ENCODE measurements at regions not wholly inside any gene's neighbourhood (a gene's known extent, or its start where the extent isn't known, plus 50 kb on each side); places are given as distances from the start of the nearest gene placed in this dataset.
"Not testable (repeated sequence)": the region's sequence is repeated elsewhere in the genome, so short reads cannot be mapped to it uniquely, and the experiment has no call there.

DNA sequence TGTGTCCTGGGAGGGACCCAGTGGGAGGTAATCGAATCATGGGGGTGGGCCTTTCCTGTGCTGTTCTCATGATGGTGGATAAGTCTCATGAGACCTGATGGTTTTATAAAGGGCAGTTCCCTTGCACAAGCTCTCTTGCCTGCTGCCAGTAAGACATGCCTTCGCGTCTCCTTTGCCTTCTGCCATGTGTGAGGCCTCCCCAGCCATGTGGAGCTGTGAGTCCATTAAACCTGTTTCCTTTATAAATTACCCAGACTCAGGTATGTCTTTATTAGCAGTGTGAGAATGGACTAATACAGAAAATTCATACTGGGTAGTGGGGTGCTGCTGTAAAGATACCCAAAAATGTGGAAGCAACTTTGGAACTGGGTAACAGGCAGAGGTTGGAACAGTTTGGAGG lies 300.0 kb upstream of the ZFP42 start:
- not testable (repeated sequence) for DNase-seq

DNA sequence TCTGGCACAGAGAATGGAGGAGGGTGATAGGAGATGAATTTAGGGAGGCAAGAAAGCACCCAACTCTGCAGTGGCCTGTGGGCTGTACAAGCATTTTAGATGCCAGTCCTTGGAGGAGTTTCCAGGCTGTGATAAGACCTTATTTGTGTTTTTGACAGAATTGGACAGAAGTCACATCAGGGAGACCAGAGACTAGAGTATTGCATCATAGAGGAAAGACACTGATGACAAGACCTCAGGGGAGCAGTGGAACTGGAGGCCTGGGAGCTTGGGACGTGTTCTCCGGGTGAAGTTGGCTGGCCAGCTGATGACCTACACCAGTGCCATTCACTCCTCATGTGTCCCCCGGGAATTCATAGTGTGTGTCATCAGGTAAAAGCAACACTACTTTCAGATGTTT lies 284.0 kb upstream of the ZFP42 start:
- DNase-seq = peak; percentile 14

DNA sequence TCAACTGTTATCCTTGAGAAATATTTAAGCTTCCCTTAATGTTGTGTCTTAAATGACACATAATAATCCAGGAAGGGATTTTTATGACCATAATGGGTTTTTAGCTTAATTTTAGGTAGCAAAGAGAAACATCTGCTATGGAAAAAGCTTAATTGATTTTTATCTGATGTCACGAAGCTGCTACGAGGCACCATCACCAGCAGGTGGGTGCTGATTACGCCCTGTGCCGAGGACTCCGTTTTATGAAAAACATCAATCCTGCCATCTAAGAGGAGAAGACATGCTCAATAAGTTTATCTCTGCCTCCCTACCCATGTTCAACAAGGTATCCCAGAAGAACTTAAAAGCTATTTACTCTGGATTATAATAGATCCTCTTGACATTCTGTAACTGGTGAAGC lies 280.6 kb upstream of the ZFP42 start:
- no peak for DNase-seq

DNA sequence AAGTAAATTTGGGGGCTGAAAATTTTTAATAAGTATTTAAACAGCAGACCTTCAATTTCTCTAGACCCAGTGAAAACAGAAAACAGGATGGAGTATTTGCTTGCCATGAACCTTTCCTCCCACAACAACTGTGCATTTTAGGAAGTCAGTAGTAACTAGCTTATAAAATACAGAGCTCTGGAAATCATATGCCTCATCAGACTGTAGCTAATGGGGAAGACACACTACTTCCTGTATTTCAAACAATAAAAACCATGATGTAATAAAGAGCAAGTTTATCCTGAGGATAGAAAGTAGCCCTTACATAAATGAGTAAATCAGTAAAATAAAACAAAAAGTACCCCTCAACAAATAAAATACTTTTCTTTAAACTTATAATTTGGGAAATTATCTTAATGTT lies 280.1 kb upstream of the ZFP42 start:
- peak; percentile 7 for DNase-seq

DNA sequence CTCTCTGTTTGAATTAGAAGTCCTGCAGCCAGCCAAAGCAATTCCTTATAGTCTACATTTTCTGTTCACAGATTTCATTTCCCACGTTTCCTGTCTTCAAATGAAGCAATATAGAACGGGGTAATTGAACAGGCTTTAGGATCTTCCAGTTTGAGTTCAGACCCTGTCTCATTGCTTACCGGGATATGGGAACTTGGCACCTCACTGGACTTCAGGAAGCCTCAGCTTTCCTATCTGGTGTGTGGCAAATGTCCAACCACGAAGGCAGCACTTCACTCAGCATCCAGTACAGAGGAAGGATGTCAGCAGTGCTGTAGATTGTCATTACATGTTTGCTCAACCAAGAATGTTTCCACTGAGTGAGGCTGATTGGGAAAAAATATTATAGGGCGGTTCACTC lies 271.1 kb upstream of the ZFP42 start:
- DNase-seq = no peak

DNA sequence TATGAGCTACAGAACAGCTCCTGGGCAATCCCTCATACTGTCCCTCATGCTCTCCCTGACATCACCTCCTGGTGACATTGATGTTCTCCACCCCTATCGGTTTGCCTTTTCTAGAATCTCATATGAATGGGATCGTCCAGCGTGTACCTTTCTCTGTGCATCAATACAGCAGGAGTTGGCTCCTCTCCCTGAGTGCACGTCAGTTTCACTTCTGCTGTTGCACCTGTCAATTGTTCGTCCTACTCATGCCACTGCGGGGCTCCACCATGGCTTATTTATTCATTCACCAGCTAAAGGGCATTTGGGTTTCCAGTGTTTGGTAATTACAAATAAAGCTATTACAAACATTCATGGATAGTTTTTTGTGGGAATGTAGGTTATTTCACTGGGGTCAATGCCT lies 269.1 kb upstream of the ZFP42 start:
- DNase-seq = no peak

DNA sequence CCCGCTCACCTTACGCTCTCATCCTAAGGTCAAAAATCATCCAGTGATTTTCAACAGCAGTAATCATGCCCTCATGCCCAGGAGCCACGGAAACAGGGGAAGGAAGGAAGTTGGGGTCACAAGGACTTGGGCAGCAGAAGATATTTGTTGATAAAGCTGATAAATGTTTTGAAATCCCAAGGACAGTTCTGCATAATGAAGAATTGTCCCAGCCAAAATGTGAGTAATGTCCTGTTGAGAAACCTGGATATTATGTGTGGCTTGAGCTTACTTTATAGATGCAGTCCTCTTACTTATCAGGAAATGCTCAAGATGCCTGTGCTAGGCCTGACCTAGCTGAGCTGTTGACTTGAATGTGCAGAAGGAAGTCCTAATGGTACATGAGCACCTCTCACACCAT lies 263.0 kb upstream of the ZFP42 start:
- DNase-seq = no peak

DNA sequence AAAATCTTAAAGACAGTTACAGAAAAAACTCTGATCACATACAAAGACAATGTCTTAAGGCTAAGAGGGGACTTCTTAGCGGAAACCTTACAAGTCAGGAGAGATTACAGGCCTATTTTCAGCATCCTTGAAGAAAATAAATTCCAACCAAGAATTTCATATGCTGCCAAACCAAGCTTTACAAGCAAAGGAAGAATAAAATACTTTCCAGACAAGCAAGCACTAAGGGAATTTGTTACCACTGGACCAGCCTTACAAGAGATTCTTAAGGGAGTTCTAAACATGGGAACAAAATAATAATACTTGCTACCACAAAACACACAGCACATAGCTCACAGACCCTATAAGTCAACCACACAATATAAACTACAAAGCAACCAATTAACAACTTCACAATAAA lies 255.8 kb upstream of the ZFP42 start:
- DNase-seq = no peak

DNA sequence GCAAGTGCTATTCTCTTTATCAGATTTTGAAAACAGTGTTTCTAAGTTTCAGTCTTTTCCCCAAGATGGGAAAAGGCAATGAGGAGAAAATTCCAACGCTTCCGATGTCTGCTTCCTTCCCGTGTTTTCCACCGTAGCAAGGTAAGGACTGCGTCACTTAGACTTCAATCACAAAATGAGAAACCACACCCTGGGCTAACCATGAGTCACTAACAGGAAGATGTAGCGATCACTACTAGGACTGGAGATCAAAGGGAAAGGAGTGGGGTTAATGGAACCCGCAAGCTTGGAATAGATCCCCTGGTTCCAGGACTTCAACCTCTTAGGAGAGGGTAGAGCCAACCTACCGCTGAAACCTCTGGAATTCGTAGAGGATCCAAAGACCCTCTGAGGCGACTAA lies 250.7 kb upstream of the ZFP42 start:
- DNase-seq = no peak

DNA sequence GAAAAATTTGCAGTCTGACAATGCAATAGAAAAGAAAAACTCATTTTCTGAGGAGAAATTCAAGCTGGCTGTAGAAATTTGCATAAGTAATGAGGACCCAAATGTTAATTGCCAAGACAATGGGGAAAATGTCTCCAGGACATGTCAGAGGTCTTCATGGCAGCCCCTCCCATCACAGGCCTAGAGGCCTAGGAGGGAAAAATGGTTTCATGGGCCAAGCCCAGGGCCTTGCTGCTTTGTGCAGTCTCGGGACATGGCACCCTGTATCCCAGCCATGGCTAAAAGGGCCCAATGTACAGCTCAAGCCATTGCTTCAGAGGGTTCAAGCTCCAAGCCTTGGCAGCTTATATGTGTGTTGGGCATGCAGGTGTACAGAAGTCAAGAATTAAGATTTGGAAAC lies 244.9 kb upstream of the ZFP42 start:
- not testable (repeated sequence) for DNase-seq

DNA sequence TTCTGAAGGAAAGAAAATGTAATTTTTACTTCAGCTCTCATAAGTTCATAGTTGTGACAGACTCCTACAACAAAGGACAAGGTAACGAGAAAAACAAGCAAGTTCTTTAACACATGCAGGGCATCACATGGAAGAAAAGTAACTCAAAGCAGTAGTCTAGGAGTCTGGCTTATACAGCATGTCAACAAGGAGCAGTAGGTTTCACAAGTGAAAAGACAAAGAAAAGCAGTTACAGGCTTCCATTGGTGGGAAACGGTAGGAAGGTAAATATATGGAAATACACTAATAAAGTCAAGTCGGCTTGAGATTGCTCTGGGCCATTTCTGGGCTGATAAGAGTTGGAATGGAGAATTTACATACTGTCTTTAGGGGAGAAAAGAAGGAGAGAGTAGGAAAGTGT lies 228.4 kb upstream of the ZFP42 start:
- DNase-seq = no peak

DNA sequence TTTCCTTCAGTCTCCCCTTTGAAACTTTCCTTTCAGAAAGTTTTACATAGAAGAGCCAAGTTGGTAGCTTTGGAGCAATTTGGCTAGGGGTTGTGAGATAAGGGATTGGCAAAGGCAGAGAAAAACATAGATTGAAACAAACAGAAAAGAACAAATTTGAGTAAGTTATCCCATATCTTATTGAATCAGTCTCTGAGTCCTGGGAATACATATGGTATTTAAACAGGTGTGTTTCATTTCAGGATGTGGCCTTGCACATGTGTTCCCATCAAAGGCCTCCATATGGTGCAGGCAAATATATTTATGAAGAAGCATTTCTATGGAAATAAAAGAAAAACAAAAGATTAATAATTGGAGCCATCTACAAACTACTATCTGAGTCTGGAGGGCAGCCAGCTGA lies 227.9 kb upstream of the ZFP42 start:
- no peak for DNase-seq

DNA sequence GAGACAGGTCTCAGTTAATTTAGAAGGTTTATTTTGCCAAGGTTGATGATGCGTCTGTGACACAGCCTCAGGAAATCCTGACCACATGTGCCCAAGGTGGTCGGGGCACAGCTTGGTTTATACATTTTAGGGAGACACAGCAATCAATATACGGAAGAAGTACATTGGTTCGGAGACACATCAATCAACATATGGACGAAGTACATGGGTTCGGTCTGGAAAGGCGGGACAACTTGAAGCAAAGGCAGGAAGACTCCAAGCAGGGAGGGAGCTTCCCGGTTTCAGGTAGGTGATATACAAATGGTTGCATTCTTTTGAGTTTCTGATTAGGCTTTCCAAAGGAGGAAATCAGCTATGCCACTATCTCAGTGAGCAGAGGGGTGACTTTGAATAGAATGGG lies 225.2 kb upstream of the ZFP42 start:
- no peak for DNase-seq

DNA sequence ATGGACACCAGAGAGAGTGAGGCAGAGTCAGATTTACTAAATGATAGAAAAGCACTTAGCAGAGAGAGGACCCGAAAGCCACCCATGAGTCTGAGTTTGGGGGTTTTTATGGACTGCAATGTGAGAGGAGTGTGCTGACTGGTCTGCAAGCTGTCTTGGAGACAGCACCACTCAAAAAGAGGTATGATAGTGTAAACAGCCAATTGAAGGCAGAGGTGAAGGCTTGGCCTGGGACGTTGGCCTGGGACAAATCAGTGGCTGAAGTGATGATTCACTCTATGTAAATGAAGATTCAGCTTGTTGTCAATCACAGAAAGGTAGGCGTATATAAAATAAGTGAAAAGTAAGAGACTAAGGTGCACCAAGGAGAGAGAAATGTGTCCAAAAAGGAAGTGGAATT lies 217.6 kb upstream of the ZFP42 start:
- no peak for DNase-seq

DNA sequence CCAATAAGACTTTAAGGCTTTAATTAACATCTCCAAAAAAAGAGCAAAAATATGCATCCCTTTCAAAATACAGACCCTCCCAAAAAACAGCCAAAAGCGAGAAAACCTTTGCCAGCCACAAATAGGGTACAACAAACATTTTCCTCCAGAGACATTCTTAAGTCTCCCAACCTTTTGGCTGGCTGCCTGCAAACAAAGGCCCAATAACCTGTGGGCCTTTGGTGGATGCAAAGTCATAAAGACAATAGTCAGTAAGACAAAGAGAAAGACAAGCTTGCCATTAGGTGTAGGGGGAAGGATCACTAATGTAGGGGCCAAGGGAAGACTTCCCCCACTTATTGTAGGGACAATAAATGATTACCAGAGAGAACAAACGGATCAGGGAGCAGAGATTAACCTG lies 215.5 kb upstream of the ZFP42 start:
- no peak for DNase-seq

DNA sequence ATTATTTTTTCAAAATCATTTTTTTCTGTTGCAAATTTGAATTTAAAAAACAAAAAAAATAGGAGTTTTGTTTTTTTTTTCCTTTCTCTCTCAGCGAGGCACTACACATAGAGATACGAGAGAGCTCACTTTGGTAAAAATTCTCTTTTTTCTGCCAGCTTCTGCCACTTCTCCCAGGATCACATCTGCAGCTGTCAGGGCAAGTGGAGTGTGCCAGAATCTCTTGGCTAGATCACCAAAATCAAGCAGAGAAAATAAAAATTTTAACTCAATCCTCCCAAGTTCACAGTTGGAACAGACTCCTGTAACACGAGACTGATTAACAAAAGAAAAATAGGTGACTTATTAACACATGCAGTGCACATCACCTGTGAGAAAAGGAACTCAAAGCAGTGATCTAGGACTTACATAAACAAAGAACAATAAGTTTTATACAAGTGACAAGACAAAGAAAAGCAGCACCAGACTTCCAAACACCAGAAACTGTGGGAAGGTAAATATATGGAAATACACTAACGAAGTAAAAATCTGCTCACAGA lies 213.2 kb upstream of the ZFP42 start:
- no peak for DNase-seq

DNA sequence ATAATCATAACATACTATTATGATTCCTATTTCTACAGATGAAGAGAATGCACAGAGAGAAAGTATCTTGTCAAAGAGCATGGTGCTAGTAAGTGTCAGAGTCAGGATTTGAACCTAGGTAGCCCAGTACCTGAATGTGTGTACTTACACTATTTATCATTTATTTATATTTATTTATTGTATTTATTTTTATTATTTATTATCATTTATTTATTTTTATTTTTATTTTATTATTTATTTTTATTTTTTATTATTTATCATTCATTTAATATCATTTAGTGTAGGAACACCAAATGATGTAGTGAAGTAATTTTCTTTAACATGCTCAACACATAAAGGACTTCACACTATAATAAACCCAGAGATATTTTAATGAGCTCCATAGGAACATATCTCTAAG lies 209.4 kb upstream of the ZFP42 start:
- DNase-seq = no peak

DNA sequence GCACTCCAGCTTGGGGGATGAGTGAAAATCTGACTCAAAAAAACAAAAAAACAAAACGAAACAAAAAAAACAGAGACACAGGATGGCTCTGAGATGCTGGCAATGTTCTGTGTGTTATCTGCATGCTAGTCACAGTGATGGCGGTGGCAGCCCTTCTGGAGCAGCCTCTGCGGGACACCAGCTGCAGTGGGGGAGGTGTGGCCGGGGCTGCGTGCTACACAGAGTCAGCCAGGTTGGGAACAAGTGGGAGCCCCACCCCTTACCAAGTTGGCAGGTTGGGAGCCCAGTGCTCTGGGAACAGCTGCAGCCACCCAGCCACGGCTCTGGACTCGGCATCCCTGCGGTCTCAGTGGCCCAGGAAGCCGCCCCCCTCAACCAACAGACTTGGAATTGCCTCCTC lies 206.5 kb upstream of the ZFP42 start:
- no peak for DNase-seq

DNA sequence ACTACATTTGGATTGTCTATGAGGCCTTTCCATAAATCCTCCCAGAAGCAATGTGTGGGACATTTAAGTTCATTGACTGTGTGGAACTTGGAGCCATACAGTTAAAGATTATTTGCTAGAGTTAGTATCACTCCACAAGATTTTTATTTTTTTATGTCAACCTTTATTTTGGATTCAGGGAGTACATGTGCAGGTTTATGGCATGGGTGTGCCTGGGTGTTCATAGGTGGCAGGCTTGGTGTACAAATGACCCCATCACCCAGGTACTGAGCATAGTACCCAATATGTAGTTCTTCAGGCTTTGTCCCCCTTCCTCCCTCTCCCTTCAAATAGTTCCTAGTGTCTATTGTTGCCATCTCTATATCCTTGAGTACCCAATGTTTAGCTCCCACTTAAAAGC lies 199.8 kb upstream of the ZFP42 start:
- DNase-seq = no peak

DNA sequence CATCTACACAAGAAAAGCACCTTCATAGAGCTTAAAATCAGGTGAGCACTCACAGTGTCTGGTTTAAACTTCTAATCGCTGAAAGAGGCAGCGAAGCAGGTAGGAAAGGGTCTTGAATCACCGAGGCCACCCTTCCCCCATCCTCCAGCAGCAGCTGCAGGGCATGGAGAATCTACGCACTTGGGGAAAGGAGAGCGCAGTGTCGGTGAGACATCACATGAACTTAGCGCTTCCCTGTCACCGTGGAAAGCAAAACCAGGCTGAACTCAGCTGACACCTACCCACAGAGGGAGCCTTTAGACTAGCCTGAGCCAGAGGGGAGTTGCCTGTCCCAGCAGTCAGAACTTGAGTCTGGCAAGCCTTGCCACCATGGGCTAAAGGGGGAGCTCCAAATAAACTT lies 197.2 kb upstream of the ZFP42 start:
- DNase-seq = no peak

DNA sequence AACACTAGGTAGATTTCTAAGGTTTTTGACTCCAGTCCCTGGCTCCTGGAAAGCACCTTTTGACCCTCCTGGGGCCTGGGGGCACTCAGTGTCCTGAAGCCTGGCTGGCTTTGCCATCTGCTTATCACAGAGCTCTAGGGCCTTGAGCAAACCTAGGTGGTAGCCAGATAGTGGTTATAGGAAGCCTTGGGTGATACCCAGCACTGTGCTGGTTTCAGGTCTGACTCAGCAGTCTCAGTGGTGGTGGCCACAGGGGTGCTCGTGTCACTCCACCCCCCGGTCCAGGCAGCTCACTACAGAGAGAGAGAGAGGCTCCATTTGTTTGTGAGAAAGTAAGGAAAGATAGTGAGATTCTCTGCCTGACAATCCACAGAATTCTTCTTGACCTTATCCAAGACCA lies 195.8 kb upstream of the ZFP42 start:
- no peak for DNase-seq

DNA sequence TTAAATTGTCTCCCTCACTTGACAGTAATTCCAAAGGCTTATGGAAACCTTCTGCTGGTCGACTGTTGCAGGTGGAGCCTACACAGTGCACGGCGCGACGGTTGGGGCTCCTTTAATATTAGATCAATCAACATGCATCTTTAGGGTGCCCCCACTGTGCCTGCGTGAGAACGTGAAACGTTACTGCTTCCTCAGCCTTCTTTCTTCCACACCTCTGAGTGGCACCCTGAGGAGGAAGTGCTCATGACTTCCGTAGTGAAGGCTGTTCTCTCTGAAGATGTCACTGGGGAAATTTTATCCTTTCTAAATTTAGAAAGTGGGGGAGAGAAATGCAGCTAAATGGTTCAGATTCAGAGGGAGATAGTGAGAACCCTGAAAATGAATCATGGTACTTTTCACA lies 184.0 kb upstream of the ZFP42 start:
- DNase-seq = no peak

DNA sequence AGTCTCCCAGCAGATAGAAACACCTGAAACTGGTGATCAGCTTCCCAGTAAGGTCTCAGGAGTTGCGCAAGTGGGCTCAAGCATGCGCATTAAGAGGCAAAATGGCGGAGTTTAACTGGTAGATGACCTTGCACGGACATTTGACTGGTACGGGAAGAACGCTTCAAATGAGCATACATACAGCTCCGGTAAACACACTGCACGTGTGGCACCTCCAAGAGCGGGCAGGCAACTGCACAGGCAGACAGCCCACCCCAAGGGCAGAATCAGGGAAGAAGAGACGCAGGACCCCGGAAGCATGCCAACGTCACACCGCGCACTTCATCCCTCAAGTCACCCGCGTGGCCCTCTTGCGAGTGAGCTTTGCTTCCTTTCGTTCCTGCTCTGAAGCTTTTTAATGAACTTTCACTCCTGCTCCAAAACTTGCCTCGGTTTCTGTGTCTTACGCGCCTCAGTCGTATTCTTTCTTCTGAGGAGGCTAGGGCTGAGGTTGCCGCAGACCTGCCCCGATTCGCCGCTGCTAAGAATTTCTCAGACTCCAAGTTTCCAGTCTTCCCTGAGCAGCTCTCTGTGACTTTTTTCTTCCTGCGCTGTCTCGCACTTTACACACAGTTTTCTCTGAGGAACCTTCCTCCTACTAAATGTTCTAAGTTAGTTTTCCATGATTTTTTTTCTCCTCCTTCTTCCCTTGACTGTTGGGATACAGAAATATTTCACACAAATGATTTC lies 180.7 kb upstream of the ZFP42 start:
- peak; percentile 15 for DNase-seq

DNA sequence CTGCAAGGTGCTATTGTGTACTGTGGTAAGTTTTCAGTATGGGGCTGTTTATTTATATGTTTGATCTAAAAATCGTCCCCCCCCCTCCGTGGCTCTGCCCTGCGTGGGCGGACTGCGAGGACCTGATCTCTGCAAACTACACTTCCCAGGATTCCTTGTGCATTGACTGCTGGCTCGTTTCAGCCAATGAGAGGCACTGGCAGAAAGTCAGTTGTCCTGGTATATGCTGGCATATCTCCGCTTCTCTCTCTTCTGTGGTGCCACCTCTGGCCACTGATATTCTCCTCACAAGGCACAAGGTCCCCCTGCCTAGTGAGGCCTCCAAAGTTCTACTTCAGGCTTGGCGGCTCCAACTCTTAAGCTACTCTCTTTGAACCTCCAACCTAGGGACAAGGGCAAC lies 168.8 kb upstream of the ZFP42 start:
- DNase-seq = no peak

DNA sequence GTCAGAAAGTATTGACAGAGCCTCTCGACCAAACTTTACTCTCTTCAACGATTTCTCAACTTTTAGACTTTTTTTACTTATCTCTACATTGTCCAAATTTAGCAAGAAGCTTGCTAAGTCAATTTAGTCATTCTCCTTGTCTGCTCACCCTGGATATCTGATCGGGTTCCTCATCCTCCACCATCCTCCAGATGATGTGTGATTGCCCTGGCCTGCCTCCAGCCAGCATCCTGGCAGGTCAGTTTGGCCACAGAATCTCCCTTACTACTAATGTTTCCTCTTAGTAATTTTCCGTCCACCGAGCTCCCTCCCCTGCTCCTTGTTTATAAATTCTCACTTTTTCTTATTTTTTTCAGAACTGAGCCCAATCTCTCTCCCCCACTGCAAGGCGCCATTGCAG lies 167.9 kb upstream of the ZFP42 start:
- no peak for DNase-seq
